GM19099 (cell line): ENCODE measurements at regions not wholly inside any gene's neighbourhood (a gene's known extent, or its start where the extent isn't known, plus 50 kb on each side); places are given as distances from the start of the nearest gene placed in this dataset.

ENCODE experiments used
- POLR2A ChIP-seq: IDR thresholded peaks from 3 replicates; pipeline ENCODE4 v1.6.1; 2011; ENCODE audit warnings: low read depth; ENCODE audit not compliant: insufficient read length; ENCODE audit errors: extremely low read depth

DNA sequence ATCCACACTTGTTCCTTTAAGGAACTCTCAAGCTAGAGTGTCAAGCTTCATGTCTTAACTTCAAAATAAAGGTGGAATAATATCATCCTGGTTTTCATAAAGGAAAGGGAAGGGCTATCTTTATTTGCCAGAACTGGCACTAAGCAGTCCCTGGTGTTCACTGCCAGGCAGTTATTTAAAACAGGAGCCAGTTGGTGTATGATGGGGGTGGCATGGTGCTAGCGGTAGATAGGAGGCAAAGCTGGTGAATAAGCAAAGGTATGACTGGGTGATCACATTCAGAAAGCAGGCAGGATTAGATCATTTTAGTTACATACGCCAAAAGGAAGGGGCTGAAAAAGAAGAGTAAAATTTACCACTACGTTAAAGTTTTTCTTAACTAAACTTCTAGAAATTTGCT is 776.3 kb downstream of the BCL11A start:
- no peak for TF ChIP-seq POLR2A

DNA sequence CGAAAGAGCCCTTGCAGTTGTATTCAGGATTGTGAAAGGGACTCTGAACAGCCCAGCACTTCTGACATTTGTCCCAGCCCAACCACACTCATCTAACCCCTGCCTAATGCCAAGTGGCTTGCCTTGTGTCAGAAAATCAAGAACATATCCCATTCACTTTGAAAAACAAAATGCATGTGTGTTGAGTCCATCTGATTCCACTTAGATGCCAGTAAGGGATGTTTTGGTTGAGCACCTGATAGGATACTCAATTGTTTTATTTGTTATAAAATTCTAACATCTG is 776.8 kb downstream of the BCL11A start:
- TF ChIP-seq POLR2A, result no peak

- TF ChIP-seq POLR2A, result no peak
Measured at GRCh38 chr2:59774821-59775433, 778.5 kb downstream of the BCL11A start.

DNA sequence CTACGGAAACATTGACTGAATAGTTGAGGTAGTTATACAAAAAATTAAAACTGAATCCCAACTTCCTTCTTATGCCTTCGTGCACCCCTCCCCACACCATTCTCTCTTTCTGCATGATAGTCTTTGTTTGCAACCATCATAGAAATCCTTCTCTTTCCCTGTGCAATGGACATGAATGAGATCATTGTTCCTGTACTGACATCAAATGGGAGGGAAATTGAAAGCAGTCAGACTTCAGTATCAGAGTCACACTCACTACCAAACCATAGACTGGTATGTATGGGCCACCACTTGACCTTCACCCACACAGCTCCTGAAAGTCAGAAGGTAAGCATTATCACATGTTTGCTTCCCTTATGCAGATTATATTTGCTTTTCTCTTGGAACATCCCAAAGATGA is 782.8 kb downstream of the BCL11A start:
- no peak for TF ChIP-seq POLR2A

DNA sequence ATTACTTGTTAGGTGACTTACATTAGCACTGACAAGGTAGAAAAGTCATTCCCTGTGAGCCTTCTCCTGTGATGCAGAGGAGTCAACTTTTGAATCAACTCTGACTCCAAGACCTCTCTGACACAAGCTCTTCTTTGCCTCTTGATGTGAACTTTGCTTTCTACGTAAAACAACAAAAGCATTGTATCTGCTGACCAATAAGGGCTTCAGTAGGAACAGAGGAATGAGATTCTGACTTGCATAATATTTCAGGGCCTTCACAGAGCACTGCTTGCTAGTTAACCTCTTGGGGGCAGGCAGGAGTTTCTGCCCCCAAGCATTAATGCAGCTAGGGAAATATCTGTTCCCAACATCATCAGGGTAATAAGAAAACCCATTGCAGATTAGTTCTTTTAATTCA is 791.5 kb downstream of the BCL11A start:
- no peak for TF ChIP-seq POLR2A

- TF ChIP-seq POLR2A, result no peak
Measured at GRCh38 chr2:59756150-59756549, 797.3 kb downstream of the BCL11A start.

- no peak for TF ChIP-seq POLR2A
Measured at GRCh38 chr2:59754011-59754735, 799.3 kb downstream of the BCL11A start.

DNA sequence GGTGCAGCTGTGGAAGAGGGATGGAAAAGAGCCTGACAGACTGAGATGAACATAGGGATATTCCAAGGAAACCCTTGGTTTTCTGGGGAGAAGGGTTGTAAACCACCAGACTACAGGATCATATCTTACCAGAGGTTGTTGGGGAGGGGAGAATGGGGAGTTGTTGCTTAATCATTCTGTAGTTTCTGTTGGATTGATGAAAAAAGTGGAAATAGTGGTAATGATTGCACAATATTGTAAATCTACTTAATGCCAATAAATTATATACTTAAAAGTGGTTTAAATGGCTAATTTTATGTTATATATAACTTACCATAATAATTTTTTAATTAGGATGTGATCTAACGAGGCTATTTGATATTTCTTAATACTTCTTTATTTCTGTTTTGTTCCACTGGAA is 800.9 kb downstream of the BCL11A start:
- no peak for TF ChIP-seq POLR2A

- TF ChIP-seq POLR2A, result no peak
Measured at GRCh38 chr2:59752071-59752470, 801.4 kb downstream of the BCL11A start.

DNA sequence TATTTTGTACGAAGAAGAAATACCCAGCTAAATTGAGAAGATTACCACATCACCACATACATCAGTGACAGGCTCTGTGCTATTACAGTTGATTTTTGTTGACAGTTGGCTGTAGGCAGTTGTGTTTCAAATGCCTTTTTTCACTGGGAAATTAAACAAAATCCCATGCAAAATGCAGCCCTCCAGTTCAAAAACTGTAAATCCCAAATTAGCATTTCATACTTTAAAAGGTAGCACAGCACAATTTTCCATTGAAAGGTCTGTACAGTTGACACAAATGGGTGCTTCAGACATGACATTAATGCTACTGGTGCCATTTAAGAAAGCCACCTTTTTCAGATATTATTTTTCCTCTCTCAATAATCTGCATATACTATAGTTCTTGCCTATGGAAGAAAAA is 807.2 kb downstream of the BCL11A start:
- no peak for TF ChIP-seq POLR2A

GRCh38 chr2:59745085-59745484 is 808.4 kb downstream of the BCL11A start:
- no peak for TF ChIP-seq POLR2A

- TF ChIP-seq POLR2A, result no peak
Measured at GRCh38 chr2:59744436-59744835, 809.0 kb downstream of the BCL11A start.

- no peak for TF ChIP-seq POLR2A
Measured at GRCh38 chr2:59741840-59742239, 811.6 kb downstream of the BCL11A start.

DNA sequence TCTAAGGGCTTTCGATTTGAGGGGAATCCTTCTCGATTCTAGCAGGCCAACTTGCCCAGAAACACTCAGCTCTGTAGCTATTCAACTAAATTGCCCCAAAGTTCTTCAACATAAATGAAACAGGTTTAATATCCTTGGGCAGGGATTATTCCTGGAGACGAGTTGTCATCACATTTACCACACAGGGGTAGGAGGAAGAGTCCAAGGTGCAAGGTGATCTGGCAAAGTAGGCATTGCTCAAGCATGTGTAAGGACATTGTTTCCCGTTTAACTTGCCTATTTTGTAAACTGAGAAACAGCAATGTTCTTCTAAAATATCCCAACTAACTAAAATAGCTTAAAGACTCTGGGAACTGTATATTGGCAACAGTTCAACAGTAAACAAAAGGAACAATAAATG is 814.3 kb downstream of the BCL11A start:
- TF ChIP-seq POLR2A, result no peak

DNA sequence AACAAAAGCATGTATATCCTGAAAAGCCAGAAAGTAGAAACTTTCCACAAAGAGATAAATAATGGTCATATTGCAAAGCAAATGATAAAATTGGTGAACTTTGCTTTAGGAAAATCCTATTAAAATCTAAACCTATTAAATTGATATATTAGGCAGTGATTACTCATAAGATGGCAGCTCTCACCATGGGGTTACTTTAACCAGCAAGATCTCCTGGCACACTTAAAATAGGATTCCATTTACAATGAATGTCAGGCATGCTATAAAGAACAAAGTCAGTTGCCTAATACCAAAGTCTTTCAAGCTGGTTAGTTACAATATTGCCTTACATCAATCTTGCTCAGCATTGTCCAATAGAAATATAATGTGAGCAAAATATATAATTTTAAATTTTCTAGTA is 816.2 kb downstream of the BCL11A start:
- no peak for TF ChIP-seq POLR2A

DNA sequence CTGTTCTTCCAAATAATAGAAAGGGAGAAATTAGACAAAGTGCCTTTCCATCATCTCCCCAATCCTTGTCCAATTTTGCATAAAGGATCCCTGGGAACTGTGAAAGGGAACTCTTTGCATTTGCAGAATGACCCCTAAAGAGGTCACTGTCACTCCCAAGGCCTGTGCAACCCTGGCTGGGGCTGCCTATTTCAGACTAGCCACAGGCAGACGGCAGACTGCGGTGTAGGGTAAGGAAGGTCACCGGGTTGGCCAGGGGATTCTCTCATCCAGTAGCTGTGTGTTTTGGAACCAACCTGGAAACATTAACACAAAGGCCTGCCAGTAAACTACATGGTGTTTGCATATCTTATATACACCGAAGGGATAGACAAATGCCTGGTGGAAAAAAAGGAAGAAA is 818.7 kb downstream of the BCL11A start:
- no peak for TF ChIP-seq POLR2A

GRCh38 chr2:59733970-59734369 is 819.5 kb downstream of the BCL11A start:
- TF ChIP-seq POLR2A, result no peak
